ENCODE measurements at regions not wholly inside any gene's neighbourhood (a gene's known extent, or its start where the extent isn't known, plus 50 kb on each side); places are given as distances from the start of the nearest gene placed in this dataset.

DNA sequence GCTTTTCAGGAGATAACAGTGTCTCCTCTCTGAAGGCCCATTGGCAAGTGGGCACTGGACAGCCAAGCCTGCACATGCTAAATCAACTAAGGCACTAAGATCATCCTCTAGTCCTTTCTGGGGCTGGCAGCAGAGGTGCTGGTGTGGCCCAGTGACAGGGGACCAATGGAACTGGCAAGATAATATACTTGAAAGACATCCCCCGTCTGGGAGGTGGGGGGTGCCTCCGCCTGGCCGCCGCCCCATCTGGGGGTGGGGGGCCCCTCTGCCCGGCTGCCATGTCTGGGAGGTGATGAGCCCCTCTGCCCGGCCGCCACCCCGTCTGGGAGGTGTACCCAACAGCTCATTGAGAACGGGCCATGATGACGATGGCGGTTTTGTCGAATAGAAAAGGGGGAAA, 223.3 kb downstream of the UNC5CL start:
- TF ChIP-seq SNRNP70 (optimal IDR thresholded peaks at IDR 0.05; ENCODE audit: low read depth, low read length) (no peak), SRF (CRISPR knock-in tag; IDR thresholded peaks at IDR 0.05) (no peak)
